Mucosa of descending colon (tissue), 3 donors: ENCODE measurements at regions not wholly inside any gene's neighbourhood (a gene's known extent, or its start where the extent isn't known, plus 50 kb on each side); places are given as distances from the start of the nearest gene placed in this dataset.

Experiments
- ATAC-seq: fragments of 200-7000 bp; cut with Tn5 transposase; one replicate; pipeline ENCODE4 v1.9.1; 2020; ENCODE audit warnings: mild to moderate bottlenecking, moderate library complexity
- DNase-seq, 3 donors: peaks; one replicate each; pipeline ENCODE4 v3.0.0-alpha.2; 2020
- H3K36me3 ChIP-seq: fragments of 200-600 bp; one replicate; pipeline ENCODE4 v1.8.0; 2021; ENCODE audit warnings: low read depth, mild to moderate bottlenecking
- H3K4me1 ChIP-seq: fragments of 200-600 bp; one replicate; pipeline ENCODE4 v1.8.0; 2021; ENCODE audit warnings: low read depth, mild to moderate bottlenecking
- H3K4me3 ChIP-seq: fragments of 200-600 bp; one replicate; pipeline ENCODE4 v1.8.0; 2021; ENCODE audit warnings: mild to moderate bottlenecking
- H3K9me3 ChIP-seq: fragments of 200-600 bp; one replicate; pipeline ENCODE4 v1.8.0; 2021; ENCODE audit warnings: mild to moderate bottlenecking
- intact Hi-C, 2 donors: fragments of 100-400 bp; cut with DNase I in 1 of 2; cut with micrococcal nuclease in 1 of 2; formaldehyde crosslinking; loops; one replicate each; pipeline versions ENCODE4 v1.11.0 to v1.11.1; 2022; cut with DNase I, micrococcal nuclease
- TF ChIP-seq, protein P1 (sequence below): fragments of 200-600 bp; IDR thresholded peaks from one replicate; pipeline ENCODE4 v1.8.0; 2022; ENCODE audit warnings: antibody characterized with exemption, mild to moderate bottlenecking
- donor health status: DM: no; HTN: no; CAD: no; lungs with moderate emphysema.
- donor health status: DM: no; HTN: no; CAD: no.
- donor health status: DM: no; HTN: yes; CAD: no.

DNA sequence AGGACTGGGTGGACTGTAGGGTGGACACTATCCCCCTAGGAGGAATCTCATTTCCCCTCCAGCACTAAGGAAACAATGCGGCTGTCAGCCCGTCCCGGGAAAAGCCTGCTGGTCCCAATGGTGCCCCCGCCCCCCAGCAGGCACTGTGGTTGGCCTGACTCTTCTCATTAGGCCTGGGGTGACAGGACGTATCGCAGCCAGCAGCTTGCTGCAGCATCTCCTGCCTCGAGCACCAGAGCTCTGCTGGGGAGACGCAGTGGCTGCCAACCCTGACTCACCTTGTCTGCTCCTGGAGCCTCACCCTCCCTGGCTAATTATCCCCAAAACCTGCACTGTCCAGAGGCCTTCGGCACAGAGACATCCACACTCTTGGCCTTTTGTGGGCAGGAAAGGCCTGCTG, 115.1 kb upstream of the GJB5 start:
- no peaks in the 10 kb centered on the region for H3K36me3 ChIP-seq
- H3K4me1 ChIP-seq, result no peaks in the 10 kb centered on the region
- intact Hi-C loops, result no loop called here
- TF ChIP-seq, protein P1, sequence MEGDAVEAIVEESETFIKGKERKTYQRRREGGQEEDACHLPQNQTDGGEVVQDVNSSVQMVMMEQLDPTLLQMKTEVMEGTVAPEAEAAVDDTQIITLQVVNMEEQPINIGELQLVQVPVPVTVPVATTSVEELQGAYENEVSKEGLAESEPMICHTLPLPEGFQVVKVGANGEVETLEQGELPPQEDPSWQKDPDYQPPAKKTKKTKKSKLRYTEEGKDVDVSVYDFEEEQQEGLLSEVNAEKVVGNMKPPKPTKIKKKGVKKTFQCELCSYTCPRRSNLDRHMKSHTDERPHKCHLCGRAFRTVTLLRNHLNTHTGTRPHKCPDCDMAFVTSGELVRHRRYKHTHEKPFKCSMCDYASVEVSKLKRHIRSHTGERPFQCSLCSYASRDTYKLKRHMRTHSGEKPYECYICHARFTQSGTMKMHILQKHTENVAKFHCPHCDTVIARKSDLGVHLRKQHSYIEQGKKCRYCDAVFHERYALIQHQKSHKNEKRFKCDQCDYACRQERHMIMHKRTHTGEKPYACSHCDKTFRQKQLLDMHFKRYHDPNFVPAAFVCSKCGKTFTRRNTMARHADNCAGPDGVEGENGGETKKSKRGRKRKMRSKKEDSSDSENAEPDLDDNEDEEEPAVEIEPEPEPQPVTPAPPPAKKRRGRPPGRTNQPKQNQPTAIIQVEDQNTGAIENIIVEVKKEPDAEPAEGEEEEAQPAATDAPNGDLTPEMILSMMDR, result no peak
- H3K4me3 ChIP-seq, result no peak overlapping the region
- H3K9me3 ChIP-seq, result no peaks in the 10 kb centered on the region
- no peak for DNase-seq
- no peak for ATAC-seq

DNA sequence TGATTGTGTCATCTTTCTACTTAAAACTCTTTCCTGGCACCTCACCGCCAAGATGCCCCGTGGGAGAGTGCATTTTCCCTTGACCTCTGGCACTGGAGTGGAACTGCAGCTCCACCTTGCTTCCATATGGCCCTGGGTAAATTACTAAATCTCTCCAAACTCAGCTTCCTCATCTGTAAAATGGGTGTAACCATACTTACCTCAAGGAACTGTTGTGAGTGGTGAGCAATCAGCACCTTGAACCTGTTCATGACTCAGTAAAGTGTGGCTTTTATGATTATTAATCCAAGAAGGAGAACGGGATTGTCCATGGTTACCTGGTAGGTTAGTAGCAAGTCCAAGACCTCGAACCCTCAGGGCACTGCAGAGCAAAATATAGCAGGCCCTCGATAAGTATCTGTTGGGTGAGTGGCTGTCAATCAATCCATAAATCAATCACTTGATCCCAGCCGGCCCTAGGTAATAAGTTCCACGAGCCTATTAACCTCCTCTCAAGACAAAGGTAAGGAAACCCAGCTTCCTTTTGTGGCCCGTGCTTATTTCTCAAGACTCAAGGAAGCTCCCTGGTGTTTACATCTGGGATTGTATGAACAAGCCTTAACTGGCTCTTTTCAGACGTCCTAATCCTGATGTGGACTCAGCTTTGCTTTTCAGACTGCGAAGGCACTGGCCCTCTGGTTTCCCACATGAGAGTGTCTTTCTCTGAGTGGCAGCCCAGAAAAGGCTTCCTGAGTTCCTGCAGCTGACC, 114.0 kb upstream of the GJB5 start:
- H3K36me3 ChIP-seq, result no peaks in the 10 kb centered on the region
- TF ChIP-seq, protein P1, result no peak
- DNase-seq (peak in 1 of 3 donors; percentile 4), ATAC-seq (peak; percentile 85)
- intact Hi-C loops, result no loop called here
- no peak overlapping the region for H3K4me3 ChIP-seq
- no peaks in the 10 kb centered on the region for H3K9me3 ChIP-seq
- no peaks in the 10 kb centered on the region for H3K4me1 ChIP-seq

DNA sequence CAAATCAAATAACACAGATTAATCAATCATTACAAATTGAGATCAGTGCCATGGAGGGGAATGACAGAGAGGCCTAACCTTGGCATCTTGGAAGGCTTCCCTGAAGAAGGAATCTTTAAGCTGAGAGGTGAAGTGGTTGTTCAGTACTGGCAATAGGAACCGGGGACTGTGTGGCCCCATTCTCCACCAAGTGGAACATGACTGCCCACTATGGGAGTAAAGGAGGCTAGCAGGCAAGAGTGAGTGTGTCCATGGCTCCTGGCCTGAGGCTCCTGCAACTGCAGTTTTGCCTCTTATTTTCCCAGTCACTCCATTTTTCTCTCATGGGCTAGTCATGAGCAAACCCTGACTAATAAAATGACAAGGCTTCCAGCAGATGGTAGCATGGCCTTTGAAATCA, 112.2 kb upstream of the GJB5 start:
- ATAC-seq (peak; percentile 21), DNase-seq (no peak)
- Histone ChIP-seq H3K36me3 (no peaks in the 10 kb centered on the region), H3K9me3 (no peaks in the 10 kb centered on the region), H3K4me3 (no peak overlapping the region), H3K4me1 (no peaks in the 10 kb centered on the region)
- intact Hi-C loops, result no loop called here
- TF ChIP-seq, protein P1, result no peak

DNA sequence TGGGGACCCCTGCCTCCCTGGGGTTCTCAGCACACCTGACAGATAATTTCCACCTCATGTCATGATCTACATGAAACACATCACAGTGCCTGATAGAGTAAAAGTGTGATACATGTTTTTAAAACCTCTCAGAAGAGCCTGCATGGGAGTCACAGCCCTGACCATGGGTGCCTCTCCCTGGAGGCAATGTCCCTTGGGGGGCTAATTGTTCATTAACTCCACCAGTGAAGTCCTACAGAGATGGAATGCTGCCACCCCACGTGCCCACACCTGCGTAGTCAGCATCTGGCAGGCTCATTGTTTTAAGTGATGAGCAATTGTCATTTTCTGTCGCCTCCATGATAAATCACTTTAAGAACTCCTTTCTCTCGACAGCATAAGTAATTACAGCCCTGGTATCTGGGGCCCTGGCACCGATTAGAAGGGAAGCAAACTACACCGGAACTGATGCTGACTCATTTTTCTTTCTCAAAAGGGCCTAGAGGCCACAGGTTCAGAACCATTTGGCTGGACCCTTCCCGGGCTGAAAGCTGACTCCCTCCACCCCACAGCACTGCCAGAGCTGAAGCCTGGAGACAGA, 109.6 kb upstream of the GJB5 start:
- no peak for DNase-seq
- H3K4me3 ChIP-seq, result no peak overlapping the region

DNA sequence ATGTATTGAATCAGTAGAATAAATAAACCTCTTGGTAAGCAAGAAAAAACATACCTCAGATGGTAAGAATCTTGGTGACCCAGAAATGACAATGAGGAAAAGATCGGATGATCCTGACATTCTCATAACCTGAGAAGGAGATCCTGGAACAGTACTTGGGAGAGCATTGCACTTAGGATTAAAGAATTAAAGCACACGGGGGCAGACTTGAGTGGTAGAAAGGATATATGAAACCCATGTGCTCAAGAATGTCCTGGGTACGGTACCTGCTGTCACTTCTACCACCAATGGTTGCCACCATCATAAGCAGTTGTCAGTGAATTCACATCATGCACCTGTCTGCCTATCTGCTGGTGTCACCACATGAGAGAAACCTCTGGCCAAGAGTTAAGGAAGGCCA, 108.9 kb upstream of the GJB5 start:
- intact Hi-C loops, result no loop called here
- H3K4me3 ChIP-seq, result no peak overlapping the region
- DNase-seq (no peak), ATAC-seq (no peak)
- no peaks in the 10 kb centered on the region for H3K9me3 ChIP-seq
- H3K4me1 ChIP-seq, result no peaks in the 10 kb centered on the region
- TF ChIP-seq, protein P1, result no peak
- H3K36me3 ChIP-seq, result no peaks in the 10 kb centered on the region

More for the DNA sequence above, 109.6 kb upstream of the GJB5 start:
- H3K36me3 ChIP-seq, result no peaks in the 10 kb centered on the region
- TF ChIP-seq, protein P1, result no peak
- H3K9me3 ChIP-seq, result no peaks in the 10 kb centered on the region
- H3K4me1 ChIP-seq, result no peaks in the 10 kb centered on the region
- intact Hi-C loops, result no loop called here
- ATAC-seq, result no peak
